CD4-positive, alpha-beta T cell (primary cell): ENCODE measurements at regions not wholly inside any gene's neighbourhood (a gene's known extent, or its start where the extent isn't known, plus 50 kb on each side); places are given as distances from the start of the nearest gene placed in this dataset.
"Not testable (repeated sequence)": the region's sequence is repeated elsewhere in the genome, so short reads cannot be mapped to it uniquely, and the experiment has no call there.

Source experiments
- ATAC-seq: fragments of 200-7000 bp; cut with Tn5 transposase; one replicate; pipeline ENCODE4 v1.10.0; 2022; ENCODE audit warnings: mild to moderate bottlenecking; ENCODE audit not compliant: poor library complexity
- CTCF ChIA-PET: fragments of 350-600 bp; sonication (Branson Sonifier 250); formaldehyde crosslinking; loops from one replicate; lab custom pipeline; 2021; ENCODE audit warnings: antibody characterized with exemption, inconsistent platforms; lab: Charles Lee
- POLR2A ChIA-PET: fragments of 350-600 bp; sonication (Branson Sonifier 250); formaldehyde crosslinking; loops from one replicate; lab custom pipeline; 2021; ENCODE audit warnings: antibody characterized with exemption, inconsistent platforms; lab: Charles Lee
- DNase-seq, 14 experiments: peaks; one replicate each; pipeline ENCODE4 v3.0.0-alpha.2; 2013 to 2020; ENCODE audit warnings: mixed read lengths in 2 of 14
- H3K27ac ChIP-seq, 2 donors: one replicate each; pipeline versions ENCODE4 v1.5.1 to v1.7.0; 2013; ENCODE audit warnings: low read length in 2 of 2, low read depth in 1 of 2, mild to moderate bottlenecking in 1 of 2
- H3K27me3 ChIP-seq, 2 experiments: 1 replicate in 1 of 2; 2 replicates in 1 of 2; pipeline versions ENCODE4 v1.6.1 to v1.7.0; 2013; ENCODE audit warnings: low read length in 2 of 2, control low read depth in 1 of 2, mild to moderate bottlenecking in 1 of 2, moderate library complexity in 1 of 2; ENCODE audit not compliant: insufficient read depth in 2 of 2, control insufficient read depth in 1 of 2
- H3K36me3 ChIP-seq: one replicate; pipeline ENCODE4 v1.6.1; 2013; ENCODE audit warnings: low read length, control low read depth; ENCODE audit not compliant: insufficient read depth
- H3K4me1 ChIP-seq: one replicate; pipeline ENCODE4 v1.6.1; 2013; ENCODE audit warnings: low read length, control low read depth; ENCODE audit not compliant: insufficient read depth
- H3K4me3 ChIP-seq: one replicate; pipeline ENCODE4 v1.5.1; 2013; ENCODE audit warnings: mild to moderate bottlenecking, low read length, moderate library complexity
- H3K9me3 ChIP-seq, 2 experiments: 1 replicate in 1 of 2; 2 replicates in 1 of 2; pipeline versions ENCODE4 v1.6.1 to v1.7.0; 2013; ENCODE audit warnings: low read length in 2 of 2, mild to moderate bottlenecking in 2 of 2, control low read depth in 1 of 2, moderate library complexity in 1 of 2; ENCODE audit not compliant: control insufficient read depth in 1 of 2, insufficient read depth in 1 of 2
- H3K27ac Mint-ChIP-seq: one replicate; pipeline ENCODE4 v1.8.0; 2020; ENCODE audit warnings: mixed read lengths
- H3K27me3 Mint-ChIP-seq: one replicate; pipeline ENCODE4 v1.8.0; 2021; ENCODE audit warnings: mixed read lengths
- H3K36me3 Mint-ChIP-seq: one replicate; pipeline ENCODE4 v1.8.0; 2021; ENCODE audit warnings: low read depth, mixed read lengths
- H3K4me1 Mint-ChIP-seq: one replicate; pipeline ENCODE4 v1.8.0; 2021; ENCODE audit warnings: low read depth, mixed read lengths
- H3K4me3 Mint-ChIP-seq: one replicate; pipeline ENCODE4 v1.8.0; 2020; ENCODE audit warnings: mild to moderate bottlenecking, mixed read lengths
- H3K9me3 Mint-ChIP-seq: one replicate; pipeline ENCODE4 v1.8.0; 2020; ENCODE audit warnings: mixed read lengths
- intact Hi-C, 2 experiments: fragments of 100-400 bp; cut with DNase I in 1 of 2; cut with micrococcal nuclease in 1 of 2; formaldehyde crosslinking; loops; one replicate each; pipeline versions ENCODE4 v1.15.1 to v1.9.0; 2023 to 2025; cut with DNase I, micrococcal nuclease
- TF ChIP-seq, protein P1 (sequence below): fragments of 200-600 bp; IDR thresholded peaks from one replicate; pipeline ENCODE4 v1.8.0; 2022; ENCODE audit warnings: antibody characterized with exemption, mild to moderate bottlenecking

DNA sequence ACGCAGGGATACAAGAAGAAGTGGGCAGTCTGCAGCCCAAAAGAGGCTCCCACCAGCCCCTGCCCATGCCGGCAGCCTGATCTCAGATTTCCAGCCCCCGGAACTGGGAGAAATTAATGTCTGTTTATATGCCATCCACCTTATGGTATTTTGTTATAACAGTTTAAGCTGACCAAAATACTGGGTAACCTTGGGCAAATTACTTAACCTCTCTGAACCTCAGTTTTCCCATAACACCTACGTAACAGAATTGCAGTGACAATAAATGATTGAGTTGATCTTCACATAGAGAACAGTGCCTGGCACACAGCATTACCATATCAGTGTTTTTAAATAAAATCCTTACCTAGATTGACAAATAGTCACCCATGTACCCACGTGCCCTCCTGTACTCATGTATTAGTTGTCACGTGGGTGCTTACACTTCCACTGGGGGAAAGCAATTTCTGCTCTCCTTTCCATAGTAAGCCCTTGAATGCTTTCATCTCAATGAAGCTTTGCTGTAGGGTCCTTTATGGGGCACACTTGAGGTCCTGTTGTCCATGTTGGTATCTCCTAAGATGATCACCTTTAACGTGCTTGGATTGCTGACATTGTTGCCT is 54.2 kb upstream of the PHF21A start:
- Histone ChIP-seq H3K27ac (no peak overlapping the region), H3K4me1 (no peaks in the 10 kb centered on the region), H3K36me3 (no peaks in the 10 kb centered on the region), H3K27me3 (peaks cover 3 to 11% of the 10 kb centered on the region in 2 experiments), H3K4me3 (no peak overlapping the region), H3K9me3 (no peaks in the 10 kb centered on the region)
- ChIA-PET POLR2A (no interaction called here), CTCF (no interaction called here)
- no peak for DNase-seq
- Mint-ChIP-seq H3K27ac (no peak overlapping the region), H3K9me3 (no peaks in the 10 kb centered on the region), H3K4me1 (no peaks in the 10 kb centered on the region), H3K4me3 (no peak overlapping the region), H3K27me3 (peaks cover 42% of the 10 kb centered on the region), H3K36me3 (no peaks in the 10 kb centered on the region)
- intact Hi-C loops = no loop called here
- TF ChIP-seq, protein P1, sequence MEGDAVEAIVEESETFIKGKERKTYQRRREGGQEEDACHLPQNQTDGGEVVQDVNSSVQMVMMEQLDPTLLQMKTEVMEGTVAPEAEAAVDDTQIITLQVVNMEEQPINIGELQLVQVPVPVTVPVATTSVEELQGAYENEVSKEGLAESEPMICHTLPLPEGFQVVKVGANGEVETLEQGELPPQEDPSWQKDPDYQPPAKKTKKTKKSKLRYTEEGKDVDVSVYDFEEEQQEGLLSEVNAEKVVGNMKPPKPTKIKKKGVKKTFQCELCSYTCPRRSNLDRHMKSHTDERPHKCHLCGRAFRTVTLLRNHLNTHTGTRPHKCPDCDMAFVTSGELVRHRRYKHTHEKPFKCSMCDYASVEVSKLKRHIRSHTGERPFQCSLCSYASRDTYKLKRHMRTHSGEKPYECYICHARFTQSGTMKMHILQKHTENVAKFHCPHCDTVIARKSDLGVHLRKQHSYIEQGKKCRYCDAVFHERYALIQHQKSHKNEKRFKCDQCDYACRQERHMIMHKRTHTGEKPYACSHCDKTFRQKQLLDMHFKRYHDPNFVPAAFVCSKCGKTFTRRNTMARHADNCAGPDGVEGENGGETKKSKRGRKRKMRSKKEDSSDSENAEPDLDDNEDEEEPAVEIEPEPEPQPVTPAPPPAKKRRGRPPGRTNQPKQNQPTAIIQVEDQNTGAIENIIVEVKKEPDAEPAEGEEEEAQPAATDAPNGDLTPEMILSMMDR = no peak
- no peak for ATAC-seq

DNA sequence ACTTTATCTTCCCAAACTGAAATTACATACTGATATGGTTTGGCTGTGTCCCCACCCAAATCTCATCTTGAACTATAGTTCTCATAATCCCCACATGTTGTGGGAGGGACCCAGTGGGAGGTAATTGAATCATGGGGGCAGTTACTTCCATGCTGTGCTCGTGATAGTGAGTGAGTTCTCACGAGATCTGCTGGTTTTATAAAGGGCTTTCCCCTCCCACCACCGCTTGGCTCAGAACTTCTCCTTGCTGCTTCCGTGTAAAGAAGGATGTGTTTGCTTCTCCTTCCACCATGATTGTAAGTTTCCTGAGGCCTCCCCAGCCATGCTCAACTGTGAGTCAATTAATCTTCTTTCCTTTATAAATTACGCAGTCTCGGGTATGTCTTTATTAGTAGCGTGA is 50.4 kb upstream of the PHF21A start:
- not testable (repeated sequence) for H3K36me3 Mint-ChIP-seq
- H3K27me3 Mint-ChIP-seq = peaks cover 58% of the 10 kb centered on the region

More for the DNA sequence above, 50.4 kb upstream of the PHF21A start:
- H3K27ac Mint-ChIP-seq, ATAC-seq, DNase-seq, H3K9me3 ChIP-seq, H3K9me3 Mint-ChIP-seq, H3K4me1 Mint-ChIP-seq, POLR2A ChIA-PET, intact Hi-C loops, H3K4me3 ChIP-seq, H3K36me3 ChIP-seq, H3K4me1 ChIP-seq, H3K27me3 ChIP-seq, CTCF ChIA-PET, H3K27ac ChIP-seq, H3K4me3 Mint-ChIP-seq: not testable (repeated sequence)
